ENCODE measurements at regions not wholly inside any gene's neighbourhood (a gene's known extent, or its start where the extent isn't known, plus 50 kb on each side); places are given as distances from the start of the nearest gene placed in this dataset.

DNA sequence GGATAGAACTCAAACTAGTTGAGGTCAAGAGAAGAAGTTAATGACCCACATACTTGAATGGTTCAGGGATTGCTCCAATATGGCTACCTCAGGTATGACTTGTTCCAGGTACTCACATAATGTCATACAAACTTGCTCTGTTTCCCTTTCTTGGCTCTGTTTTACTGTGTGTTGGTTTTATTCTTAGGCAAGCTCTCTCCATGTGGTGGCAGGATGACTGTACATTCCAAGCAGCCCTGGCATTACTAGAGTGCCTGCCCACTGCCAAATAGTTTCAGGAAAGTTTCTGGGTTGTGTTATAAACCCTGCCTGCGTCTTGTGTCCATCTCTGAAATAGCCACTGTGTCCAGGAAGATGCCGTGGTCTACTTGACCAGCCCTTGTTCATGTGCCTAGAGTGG lies 476.8 kb downstream of the SHISA9 start:
- TF ChIP-seq, protein P1, sequence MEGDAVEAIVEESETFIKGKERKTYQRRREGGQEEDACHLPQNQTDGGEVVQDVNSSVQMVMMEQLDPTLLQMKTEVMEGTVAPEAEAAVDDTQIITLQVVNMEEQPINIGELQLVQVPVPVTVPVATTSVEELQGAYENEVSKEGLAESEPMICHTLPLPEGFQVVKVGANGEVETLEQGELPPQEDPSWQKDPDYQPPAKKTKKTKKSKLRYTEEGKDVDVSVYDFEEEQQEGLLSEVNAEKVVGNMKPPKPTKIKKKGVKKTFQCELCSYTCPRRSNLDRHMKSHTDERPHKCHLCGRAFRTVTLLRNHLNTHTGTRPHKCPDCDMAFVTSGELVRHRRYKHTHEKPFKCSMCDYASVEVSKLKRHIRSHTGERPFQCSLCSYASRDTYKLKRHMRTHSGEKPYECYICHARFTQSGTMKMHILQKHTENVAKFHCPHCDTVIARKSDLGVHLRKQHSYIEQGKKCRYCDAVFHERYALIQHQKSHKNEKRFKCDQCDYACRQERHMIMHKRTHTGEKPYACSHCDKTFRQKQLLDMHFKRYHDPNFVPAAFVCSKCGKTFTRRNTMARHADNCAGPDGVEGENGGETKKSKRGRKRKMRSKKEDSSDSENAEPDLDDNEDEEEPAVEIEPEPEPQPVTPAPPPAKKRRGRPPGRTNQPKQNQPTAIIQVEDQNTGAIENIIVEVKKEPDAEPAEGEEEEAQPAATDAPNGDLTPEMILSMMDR (IDR thresholded peaks at IDR 0.05): no peak
- no peak for TF ChIP-seq POLR2A (IDR thresholded peaks at IDR 0.05)

Measured in stomach (tissue), 4 donors.